K562 (cell line): ENCODE measurements at regions not wholly inside any gene's neighbourhood (a gene's known extent, or its start where the extent isn't known, plus 50 kb on each side); places are given as distances from the start of the nearest gene placed in this dataset.

Experiments
- ATAC-seq: fragments of 200-7000 bp; cut with Tn5 transposase; 3 replicates; pipeline ENCODE4 v1.9.1; 2020; ENCODE audit warnings: moderate library complexity
- BruUV-seq: library from RNA; stranded (reverse); fragments of 400-500 nt; replicated peaks from 2 replicates; lab custom pipeline; 2021; lab: Mats Ljungman, UMichigan
- CTCF ChIA-PET: fragments of 300-600 bp; formaldehyde crosslinking; extraction: SDS; loops from one replicate; lab custom pipeline; 2021; ENCODE audit warnings: low intra/inter-chr PET ratio; lab: Yijun Ruan, JAX
- POLR2A ChIA-PET: fragments of 300-600, 350-650 bp; sonication (Branson Sonifier 250); formaldehyde crosslinking; extraction: SDS; loops from one replicate; lab custom pipeline; 2021; ENCODE audit warnings: antibody characterized with exemption, inconsistent platforms; lab: Yijun Ruan, JAX
- DNase-seq, 4 experiments: peaks; one replicate each; pipeline versions ENCODE4 v3.0.0 to v3.0.0-alpha.2; 2011 to 2018; ENCODE audit warnings: low spot score in 3 of 4, mixed read lengths in 3 of 4; ENCODE audit errors: extremely low read depth in 1 of 4
- FAIRE-seq: peaks from 2 replicates; lab custom pipeline; 2011; peaks lifted over from hg19 to GRCh38; lab: Jason Lieb, UNC
- H2AFZ ChIP-seq: 2 replicates; pipeline ENCODE4 v1.6.0; 2011; ENCODE audit warnings: low read depth, low read length, control low read depth, inconsistent platforms
- H3K27ac ChIP-seq: fragments of 200-600 bp; 3 replicates; pipeline ENCODE4 v1.8.0; 2011; ENCODE audit warnings: low read depth, mild to moderate bottlenecking, control low read depth, inconsistent platforms, low read length, moderate library complexity, mixed read lengths; ENCODE audit errors: extremely low read depth
- H3K27me3 ChIP-seq, 2 experiments: fragments of 300-600 bp in 1 of 2; 2 replicates in 1 of 2; 3 replicates in 1 of 2; pipeline versions ENCODE4 v1.6.0 to v1.8.0; 2011; ENCODE audit warnings: inconsistent platforms in 2 of 2, low read length in 2 of 2, mild to moderate bottlenecking in 1 of 2, mixed read lengths in 1 of 2, moderate library complexity in 1 of 2; ENCODE audit not compliant: control insufficient read depth in 2 of 2, insufficient read depth in 2 of 2
- H3K36me3 ChIP-seq: fragments of 300-600 bp; 3 replicates; pipeline ENCODE4 v1.8.0; 2011; ENCODE audit warnings: mild to moderate bottlenecking, low read length, inconsistent platforms; ENCODE audit not compliant: control insufficient read depth, insufficient read depth
- H3K4me1 ChIP-seq, 2 experiments: fragments of 200-600 bp in 1 of 2; replicated peaks in 1 of 2; 2 replicates in 1 of 2; 3 replicates in 1 of 2; pipeline versions ENCODE4 v1.5.1 to v1.8.0; 2011; ENCODE audit warnings: inconsistent platforms in 2 of 2, low read length in 2 of 2, mild to moderate bottlenecking in 1 of 2, mixed read lengths in 1 of 2, moderate library complexity in 1 of 2; ENCODE audit not compliant: control insufficient read depth in 2 of 2, insufficient read depth in 2 of 2
- H3K4me2 ChIP-seq: 2 replicates; pipeline ENCODE4 v1.6.1; 2011; ENCODE audit warnings: low read length, control low read depth, inconsistent platforms, mixed read lengths; ENCODE audit not compliant: insufficient read depth
- H3K4me3 ChIP-seq: fragments of 200-600 bp; sonication (generic), shearing (Covaris generic); 2 replicates; pipeline ENCODE4 v1.5.1; 2016; ENCODE audit warnings: control low read depth, inconsistent platforms
- H3K79me2 ChIP-seq: fragments of 200-600 bp; 3 replicates; pipeline ENCODE4 v1.8.0; 2011; ENCODE audit warnings: low read length, inconsistent platforms; ENCODE audit not compliant: control insufficient read depth, insufficient read depth
- H3K9ac ChIP-seq, 2 experiments: 2 replicates each; pipeline versions ENCODE4 v1.6.0 to v1.6.1; 2011; ENCODE audit warnings: low read depth in 2 of 2, low read length in 2 of 2, control low read depth in 1 of 2, inconsistent platforms in 1 of 2, mild to moderate bottlenecking in 1 of 2, mixed read lengths in 1 of 2; ENCODE audit not compliant: insufficient read depth in 1 of 2
- H3K9me1 ChIP-seq: one replicate; pipeline ENCODE4 v1.6.0; 2011; ENCODE audit warnings: inconsistent platforms, mild to moderate bottlenecking, low read length, moderate library complexity; ENCODE audit not compliant: control insufficient read depth, insufficient read depth
- H3K9me3 ChIP-seq: replicated peaks from 2 replicates; pipeline ENCODE4 v1.5.1; 2011; ENCODE audit warnings: low read depth, low read length, inconsistent platforms; ENCODE audit not compliant: control insufficient read depth, insufficient read depth
- H4K20me1 ChIP-seq: replicated peaks from 2 replicates; pipeline ENCODE4 v1.6.1; 2011; ENCODE audit warnings: low read length, inconsistent platforms, mixed read lengths; ENCODE audit not compliant: control insufficient read depth, insufficient read depth
- CBFA2T3 ChIP-seq: fragments of 450-650 bp; IDR thresholded peaks from 2 replicates; pipeline ENCODE4 v1.6.1; 2017
- HEY1 ChIP-seq: fragments of 250-450 bp; sonication (Bioruptor Pico); IDR thresholded peaks from 2 replicates; pipeline ENCODE4 v1.5.0; 2020; ENCODE audit warnings: mild to moderate bottlenecking, moderate library complexity, borderline replicate concordance
- MECOM ChIP-seq: fragments of 250-450 bp; sonication (Bioruptor Pico); IDR thresholded peaks from 2 replicates; pipeline ENCODE4 v1.8.0; 2022; ENCODE audit warnings: inconsistent platforms
- POLR3G ChIP-seq: IDR thresholded peaks from 2 replicates; pipeline ENCODE4 v1.6.1; 2011; ENCODE audit not compliant: insufficient read length, insufficient replicate concordance; ENCODE audit errors: extremely low read depth
- TRIM24 ChIP-seq, 2 experiments: fragments of 450-650 bp; IDR thresholded peaks; 2 replicates each; pipeline ENCODE4 v1.6.1; 2016
- ZNF184 ChIP-seq: sonication (generic); formaldehyde crosslinking; IDR thresholded peaks from 2 replicates; pipeline ENCODE4 v1.5.0; 2020; ENCODE audit warnings: missing genetic modification reagents
- WGBS: fragments of 100-300 bp; shearing (Covaris generic); methylation state at CpG from one replicate; pipeline ENCODE4 v1.1.6; 2016; ENCODE audit warnings: low coverage, mixed read lengths; ENCODE audit not compliant: insufficient coverage; ENCODE audit errors: missing lambda C conversion rate; 5-methylcytosine and 5-hydroxymethylcytosine counted together
- in situ Hi-C: fragments of 300-500 bp; cut with MboI; formaldehyde crosslinking; loops from 4 replicates; pipeline ENCODE4 v1.15.0; 2018; ENCODE audit warnings: inconsistent platforms, mixed read lengths
- intact Hi-C: fragments of 100-400 bp; cut with micrococcal nuclease; formaldehyde crosslinking; loops from 2 replicates; pipeline ENCODE4 v1.14.2; 2022
- TF ChIP-seq, protein P1 (sequence below): IDR thresholded peaks from 2 replicates; pipeline ENCODE4 v1.6.1; 2016; ENCODE audit warnings: missing genetic modification characterization, missing compliant biosample characterization
- TF ChIP-seq, protein P2 (sequence below): fragments of 450-650 bp; IDR thresholded peaks from 2 replicates; pipeline ENCODE4 v1.7.1; 2018; ENCODE audit warnings: mild to moderate bottlenecking, low read depth; ENCODE audit not compliant: partially characterized antibody
- TF ChIP-seq, protein P3 (sequence below): fragments of 450-650 bp; formaldehyde crosslinking; IDR thresholded peaks from 2 replicates; pipeline ENCODE4 v1.4.0; 2022; ENCODE audit warnings: mild to moderate bottlenecking, moderate library complexity
- TF ChIP-seq, protein P4 (sequence below), 2 experiments: fragments of 200-800 bp in 1 of 2; sonication (Bioruptor generic) in 1 of 2; sonication (generic) in 1 of 2; formaldehyde crosslinking in 1 of 2; IDR thresholded peaks in 1 of 2; conservative IDR thresholded peaks in 1 of 2; 2 replicates each; pipeline versions ENCODE4 v1.5.0 to v1.6.1; 2016 to 2020; ENCODE audit warnings: missing compliant biosample characterization in 1 of 2, missing genetic modification characterization in 1 of 2, missing genetic modification reagents in 1 of 2

DNA sequence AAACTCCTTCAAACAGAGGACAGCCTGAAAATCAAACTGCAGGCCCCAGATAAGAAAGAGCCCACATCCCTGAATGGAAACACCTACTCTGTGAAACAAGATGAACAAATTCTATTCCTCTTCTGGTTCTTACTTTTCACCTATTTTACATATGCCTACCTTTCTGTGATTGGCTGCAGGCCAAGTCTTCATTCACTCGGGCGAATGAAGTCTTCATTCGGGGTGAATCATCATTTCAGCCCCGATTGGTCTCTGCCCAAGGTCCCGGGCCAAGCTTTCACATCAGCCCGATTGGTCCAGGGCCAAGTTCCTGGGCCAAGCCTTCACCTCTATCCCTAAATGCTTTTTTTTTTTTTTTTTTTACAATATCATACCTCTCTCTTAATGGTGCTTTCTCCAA is 529.8 kb upstream of the ACTRT1 start:
- Histone ChIP-seq H3K9ac (no peak overlapping the region), H2AFZ (no peak overlapping the region), H3K27ac (no peak overlapping the region), H4K20me1 (no peaks in the 10 kb centered on the region), H3K4me2 (no peak overlapping the region), H3K36me3 (no peaks in the 10 kb centered on the region), H3K9me3 (no peaks in the 10 kb centered on the region), H3K27me3 (no peaks in the 10 kb centered on the region), H3K4me3 (no peak overlapping the region), H3K4me1 (no peaks in the 10 kb centered on the region), H3K79me2 (no peaks in the 10 kb centered on the region), H3K9me1 (no peaks in the 10 kb centered on the region)
- ChIA-PET CTCF (no interaction called here), POLR2A (no interaction called here)
- no TSS peak for BruUV-seq
- in situ Hi-C loops = no loop called here
- intact Hi-C loops = no loop called here
- no peak for FAIRE-seq
- 0% methylated on average over 6 of the region's 6 CpGs for WGBS
- no peak for DNase-seq
- no peak for ATAC-seq
- TF ChIP-seq CBFA2T3 (no peak), MECOM (no peak), POLR3G (no peak), HEY1 (CRISPR knock-in tag) (no peak), TRIM24 (IDR thresholded peaks at IDR 0.05) (no peak), ZNF184 (CRISPR knock-in tag) (no peak)
- TF ChIP-seq, protein P1, sequence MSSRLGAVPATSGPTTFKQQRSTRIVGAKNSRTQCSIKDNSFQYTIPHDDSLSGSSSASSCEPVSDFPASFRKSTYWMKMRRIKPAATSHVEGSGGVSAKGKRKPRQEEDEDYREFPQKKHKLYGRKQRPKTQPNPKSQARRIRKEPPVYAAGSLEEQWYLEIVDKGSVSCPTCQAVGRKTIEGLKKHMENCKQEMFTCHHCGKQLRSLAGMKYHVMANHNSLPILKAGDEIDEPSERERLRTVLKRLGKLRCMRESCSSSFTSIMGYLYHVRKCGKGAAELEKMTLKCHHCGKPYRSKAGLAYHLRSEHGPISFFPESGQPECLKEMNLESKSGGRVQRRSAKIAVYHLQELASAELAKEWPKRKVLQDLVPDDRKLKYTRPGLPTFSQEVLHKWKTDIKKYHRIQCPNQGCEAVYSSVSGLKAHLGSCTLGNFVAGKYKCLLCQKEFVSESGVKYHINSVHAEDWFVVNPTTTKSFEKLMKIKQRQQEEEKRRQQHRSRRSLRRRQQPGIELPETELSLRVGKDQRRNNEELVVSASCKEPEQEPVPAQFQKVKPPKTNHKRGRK (tag) = no peak
- TF ChIP-seq, protein P2, sequence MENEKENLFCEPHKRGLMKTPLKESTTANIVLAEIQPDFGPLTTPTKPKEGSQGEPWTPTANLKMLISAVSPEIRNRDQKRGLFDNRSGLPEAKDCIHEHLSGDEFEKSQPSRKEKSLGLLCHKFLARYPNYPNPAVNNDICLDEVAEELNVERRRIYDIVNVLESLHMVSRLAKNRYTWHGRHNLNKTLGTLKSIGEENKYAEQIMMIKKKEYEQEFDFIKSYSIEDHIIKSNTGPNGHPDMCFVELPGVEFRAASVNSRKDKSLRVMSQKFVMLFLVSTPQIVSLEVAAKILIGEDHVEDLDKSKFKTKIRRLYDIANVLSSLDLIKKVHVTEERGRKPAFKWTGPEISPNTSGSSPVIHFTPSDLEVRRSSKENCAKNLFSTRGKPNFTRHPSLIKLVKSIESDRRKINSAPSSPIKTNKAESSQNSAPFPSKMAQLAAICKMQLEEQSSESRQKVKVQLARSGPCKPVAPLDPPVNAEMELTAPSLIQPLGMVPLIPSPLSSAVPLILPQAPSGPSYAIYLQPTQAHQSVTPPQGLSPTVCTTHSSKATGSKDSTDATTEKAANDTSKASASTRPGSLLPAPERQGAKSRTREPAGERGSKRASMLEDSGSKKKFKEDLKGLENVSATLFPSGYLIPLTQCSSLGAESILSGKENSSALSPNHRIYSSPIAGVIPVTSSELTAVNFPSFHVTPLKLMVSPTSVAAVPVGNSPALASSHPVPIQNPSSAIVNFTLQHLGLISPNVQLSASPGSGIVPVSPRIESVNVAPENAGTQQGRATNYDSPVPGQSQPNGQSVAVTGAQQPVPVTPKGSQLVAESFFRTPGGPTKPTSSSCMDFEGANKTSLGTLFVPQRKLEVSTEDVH = no peak
- TF ChIP-seq, protein P3, sequence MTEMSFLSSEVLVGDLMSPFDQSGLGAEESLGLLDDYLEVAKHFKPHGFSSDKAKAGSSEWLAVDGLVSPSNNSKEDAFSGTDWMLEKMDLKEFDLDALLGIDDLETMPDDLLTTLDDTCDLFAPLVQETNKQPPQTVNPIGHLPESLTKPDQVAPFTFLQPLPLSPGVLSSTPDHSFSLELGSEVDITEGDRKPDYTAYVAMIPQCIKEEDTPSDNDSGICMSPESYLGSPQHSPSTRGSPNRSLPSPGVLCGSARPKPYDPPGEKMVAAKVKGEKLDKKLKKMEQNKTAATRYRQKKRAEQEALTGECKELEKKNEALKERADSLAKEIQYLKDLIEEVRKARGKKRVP (CRISPR knock-in tag) = no peak
- TF ChIP-seq, protein P4, sequence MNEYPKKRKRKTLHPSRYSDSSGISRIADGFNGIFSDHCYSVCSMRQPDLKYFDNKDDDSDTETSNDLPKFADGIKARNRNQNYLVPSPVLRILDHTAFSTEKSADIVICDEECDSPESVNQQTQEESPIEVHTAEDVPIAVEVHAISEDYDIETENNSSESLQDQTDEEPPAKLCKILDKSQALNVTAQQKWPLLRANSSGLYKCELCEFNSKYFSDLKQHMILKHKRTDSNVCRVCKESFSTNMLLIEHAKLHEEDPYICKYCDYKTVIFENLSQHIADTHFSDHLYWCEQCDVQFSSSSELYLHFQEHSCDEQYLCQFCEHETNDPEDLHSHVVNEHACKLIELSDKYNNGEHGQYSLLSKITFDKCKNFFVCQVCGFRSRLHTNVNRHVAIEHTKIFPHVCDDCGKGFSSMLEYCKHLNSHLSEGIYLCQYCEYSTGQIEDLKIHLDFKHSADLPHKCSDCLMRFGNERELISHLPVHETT (CRISPR knock-in tag; conservative IDR thresholded peaks at IDR 0.05 in 1 of 2, IDR thresholded peaks at IDR 0.05 in 1 of 2) = no peak
